PC-3 (cell line): ENCODE measurements at regions not wholly inside any gene's neighbourhood (a gene's known extent, or its start where the extent isn't known, plus 50 kb on each side); places are given as distances from the start of the nearest gene placed in this dataset.

ENCODE experiments used
- ATAC-seq: fragments of 200-7000 bp; cut with Tn5 transposase; 2 replicates; pipeline ENCODE4 v1.9.1; 2020; ENCODE audit warnings: mild to moderate bottlenecking, moderate library complexity
- BruUV-seq: library from RNA; stranded (reverse); fragments of 400-500 nt; replicated peaks from 2 replicates; lab custom pipeline; 2021; lab: Mats Ljungman, UMichigan
- CTCF ChIA-PET: fragments of 300-600 bp; sonication (Branson Sonifier 250); formaldehyde crosslinking; loops from one replicate; lab custom pipeline; 2022; ENCODE audit warnings: antibody characterized with exemption; lab: Charles Lee
- POLR2A ChIA-PET: fragments of 300-600 bp; sonication (Branson Sonifier 250); formaldehyde crosslinking; loops from one replicate; lab custom pipeline; 2022; ENCODE audit warnings: antibody characterized with exemption; ENCODE audit not compliant: unreplicated experiment; lab: Charles Lee
- DNase-seq: peaks from one replicate; pipeline ENCODE4 v3.0.0-alpha.2; 2015
- H2AFZ ChIP-seq: fragments of 300-600 bp; sonication (generic); 2 replicates; pipeline ENCODE4 v1.6.0; 2016; ENCODE audit warnings: antibody characterized with exemption, low read length
- H3F3A ChIP-seq: fragments of 300-600 bp; sonication (generic); one replicate; pipeline ENCODE4 v1.6.0; 2017; ENCODE audit warnings: antibody characterized with exemption, low read length, control low read depth, mild to moderate bottlenecking; ENCODE audit not compliant: unreplicated experiment
- H3K27ac ChIP-seq: fragments of 300-600 bp; sonication (generic); 2 replicates; pipeline ENCODE4 v1.5.1; 2016; ENCODE audit warnings: mild to moderate bottlenecking, low read length
- H3K27me3 ChIP-seq: fragments of 300-600 bp; sonication (generic); 2 replicates; pipeline ENCODE4 v1.6.1; 2016; ENCODE audit warnings: low read length, mixed read lengths
- H3K36me3 ChIP-seq: fragments of 300-600 bp; sonication (generic); 2 replicates; pipeline ENCODE4 v1.6.1; 2016; ENCODE audit warnings: low read depth, mixed run types, low read length, mixed read lengths
- H3K4me1 ChIP-seq: fragments of 300-600 bp; sonication (generic); 2 replicates; pipeline ENCODE4 v1.5.1; 2016; ENCODE audit warnings: low read length; ENCODE audit not compliant: insufficient read depth
- H3K4me2 ChIP-seq: fragments of 300-600 bp; sonication (generic); 2 replicates; pipeline ENCODE4 v1.6.0; 2016; ENCODE audit warnings: low read length
- H3K4me3 ChIP-seq: fragments of 300-600 bp; sonication (generic); 2 replicates; pipeline ENCODE4 v1.5.1; 2016; ENCODE audit warnings: mild to moderate bottlenecking, low read length, mixed read lengths
- H3K79me2 ChIP-seq: fragments of 300-600 bp; sonication (generic); 2 replicates; pipeline ENCODE4 v1.6.1; 2017; ENCODE audit warnings: low read length, mixed read lengths
- H3K9ac ChIP-seq: fragments of 300-600 bp; sonication (generic); 2 replicates; pipeline ENCODE4 v1.6.0; 2016; ENCODE audit warnings: mild to moderate bottlenecking, low read length
- H3K9me2 ChIP-seq: fragments of 300-600 bp; sonication (generic); replicated peaks from 2 replicates; pipeline ENCODE4 v1.6.1; 2016; ENCODE audit warnings: mixed run types, low read length, mixed read lengths
- H3K9me3 ChIP-seq: fragments of 300-600 bp; sonication (generic); 2 replicates; pipeline ENCODE4 v1.6.1; 2016; ENCODE audit warnings: low read length, mixed read lengths
- H4K20me1 ChIP-seq: fragments of 300-600 bp; sonication (generic); 2 replicates; pipeline ENCODE4 v1.6.1; 2016; ENCODE audit warnings: low read length, mixed read lengths
- EZH2 ChIP-seq: fragments of 300-600 bp; sonication (generic); IDR thresholded peaks from one replicate; pipeline ENCODE4 v1.6.1; 2017; ENCODE audit warnings: antibody characterized with exemption, mild to moderate bottlenecking, low read length; ENCODE audit not compliant: unreplicated experiment
- EZH2phosphoT487 ChIP-seq: fragments of 300-600 bp; sonication (generic); IDR thresholded peaks from 2 replicates; pipeline ENCODE4 v1.6.1; 2018; ENCODE audit warnings: mild to moderate bottlenecking, antibody characterized with exemption, low read length, borderline replicate concordance
- intact Hi-C: fragments of 100-400 bp; cut with micrococcal nuclease; formaldehyde crosslinking; loops from 2 replicates; pipeline ENCODE4 v1.9.0; 2023
- TF ChIP-seq, protein P1 (sequence below): fragments of 300-600 bp; sonication (generic); conservative IDR thresholded peaks from 2 replicates; pipeline ENCODE4 v1.5.1; 2017; ENCODE audit warnings: antibody characterized with exemption, low read depth, mild to moderate bottlenecking, low read length

DNA sequence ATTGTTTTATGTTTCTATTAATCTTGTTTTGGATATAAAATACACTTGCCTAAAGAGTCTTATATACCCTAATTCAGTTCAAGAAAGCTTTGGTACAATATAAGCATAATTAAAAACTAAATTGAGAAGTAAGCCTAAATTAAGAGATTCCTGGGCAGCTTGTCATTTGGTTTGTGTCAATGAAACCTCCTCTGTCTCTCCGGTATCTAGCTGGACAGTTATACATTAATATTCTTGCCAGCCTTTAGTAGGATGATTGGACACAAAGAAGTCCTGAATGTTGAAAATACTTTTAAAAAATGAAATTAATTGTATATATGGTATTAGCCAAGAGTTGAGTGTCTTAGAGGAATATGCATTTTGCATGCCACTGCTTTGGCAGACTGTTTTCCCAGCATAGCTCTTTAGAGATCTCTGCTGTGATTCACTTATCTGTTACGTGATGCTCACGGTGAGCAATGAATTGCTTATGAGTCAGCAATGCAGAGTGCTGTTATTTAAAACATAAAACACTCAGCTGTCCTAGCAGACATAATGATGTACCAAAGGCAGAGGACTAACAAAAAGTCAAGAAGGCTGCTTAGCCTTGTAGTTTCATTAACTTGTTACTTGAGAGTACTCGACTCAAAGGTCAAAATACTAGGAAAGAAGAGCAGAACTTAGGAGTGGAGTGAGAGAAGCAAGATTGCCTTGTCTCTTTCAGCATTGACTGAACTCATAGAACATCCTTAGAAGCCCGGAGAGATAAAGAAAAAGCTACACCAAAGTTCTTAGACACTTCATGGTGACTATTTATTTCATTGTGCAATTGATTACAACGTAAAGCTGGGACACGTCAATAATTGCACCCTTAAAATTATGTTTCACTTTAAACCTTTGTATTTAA is 1296.1 kb upstream of the PCDH7 start:
- no TSS peak for BruUV-seq
- DNase-seq (peak; percentile 72), ATAC-seq (peak; percentile 98)
- peaks cover 8% of the 10 kb centered on the region; the same call in 1 of the 2 replicates for H3K4me1 ChIP-seq
- H4K20me1 ChIP-seq = no peaks in the 10 kb centered on the region
- H3K27me3 ChIP-seq = no peaks in the 10 kb centered on the region
- TF ChIP-seq EZH2phosphoT487 (no peak), EZH2 (no peak)
- TF ChIP-seq, protein P1, sequence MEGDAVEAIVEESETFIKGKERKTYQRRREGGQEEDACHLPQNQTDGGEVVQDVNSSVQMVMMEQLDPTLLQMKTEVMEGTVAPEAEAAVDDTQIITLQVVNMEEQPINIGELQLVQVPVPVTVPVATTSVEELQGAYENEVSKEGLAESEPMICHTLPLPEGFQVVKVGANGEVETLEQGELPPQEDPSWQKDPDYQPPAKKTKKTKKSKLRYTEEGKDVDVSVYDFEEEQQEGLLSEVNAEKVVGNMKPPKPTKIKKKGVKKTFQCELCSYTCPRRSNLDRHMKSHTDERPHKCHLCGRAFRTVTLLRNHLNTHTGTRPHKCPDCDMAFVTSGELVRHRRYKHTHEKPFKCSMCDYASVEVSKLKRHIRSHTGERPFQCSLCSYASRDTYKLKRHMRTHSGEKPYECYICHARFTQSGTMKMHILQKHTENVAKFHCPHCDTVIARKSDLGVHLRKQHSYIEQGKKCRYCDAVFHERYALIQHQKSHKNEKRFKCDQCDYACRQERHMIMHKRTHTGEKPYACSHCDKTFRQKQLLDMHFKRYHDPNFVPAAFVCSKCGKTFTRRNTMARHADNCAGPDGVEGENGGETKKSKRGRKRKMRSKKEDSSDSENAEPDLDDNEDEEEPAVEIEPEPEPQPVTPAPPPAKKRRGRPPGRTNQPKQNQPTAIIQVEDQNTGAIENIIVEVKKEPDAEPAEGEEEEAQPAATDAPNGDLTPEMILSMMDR = no peak
- H3K9ac ChIP-seq = no peak overlapping the region
- H3K9me3 ChIP-seq = no peaks in the 10 kb centered on the region
- no peak overlapping the region for H2AFZ ChIP-seq
- no peaks in the 10 kb centered on the region for H3K36me3 ChIP-seq
- no peaks in the 10 kb centered on the region for H3F3A ChIP-seq
- H3K4me3 ChIP-seq = no peak overlapping the region
- CTCF ChIA-PET = no interaction called here
- POLR2A ChIA-PET = no interaction called here
- no peaks in the 10 kb centered on the region for H3K9me2 ChIP-seq
- H3K27ac ChIP-seq = 0 out of 2 replicates have a peak overlapping the region, but pooled peaks have one; percentile 23
- no peaks in the 10 kb centered on the region for H3K79me2 ChIP-seq
- 0 out of 2 replicates have a peak overlapping the region, but pooled peaks have one; percentile 0 for H3K4me2 ChIP-seq
- intact Hi-C loops = no loop called here

DNA sequence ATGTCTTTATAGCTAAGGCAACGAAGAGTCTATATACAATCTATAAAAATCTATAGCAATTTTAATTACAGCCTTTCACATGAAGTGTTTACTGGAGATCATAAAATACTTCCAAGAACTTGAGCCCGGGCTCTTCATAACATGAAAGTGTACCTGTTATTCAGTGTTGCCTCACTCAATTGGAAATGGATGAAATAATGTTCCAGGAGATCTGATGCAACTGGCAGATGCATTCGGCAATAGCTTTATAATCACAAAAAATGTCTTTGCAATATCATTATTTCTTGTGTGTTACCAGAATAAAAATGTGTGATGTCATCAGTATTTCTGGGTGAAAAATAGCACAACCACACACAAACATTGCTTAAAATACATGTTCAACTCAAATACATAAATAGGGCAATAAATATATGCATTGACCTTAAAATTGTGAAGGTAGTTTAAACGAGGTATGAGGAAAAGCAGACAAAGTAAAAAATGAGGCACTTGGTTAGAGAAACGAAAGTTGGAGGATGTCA is 1266.8 kb upstream of the PCDH7 start:
- Histone ChIP-seq H2AFZ (no peak overlapping the region), H3K27ac (no peak overlapping the region), H3K79me2 (no peaks in the 10 kb centered on the region), H3K9me3 (no peaks in the 10 kb centered on the region), H3K4me2 (no peak overlapping the region), H3K9me2 (no peaks in the 10 kb centered on the region), H3K36me3 (no peaks in the 10 kb centered on the region), H3K27me3 (no peaks in the 10 kb centered on the region), H3K9ac (no peak overlapping the region), H3K4me3 (no peak overlapping the region), H3K4me1 (no peaks in the 10 kb centered on the region), H4K20me1 (no peaks in the 10 kb centered on the region), H3F3A (no peaks in the 10 kb centered on the region)
- ChIA-PET POLR2A (no interaction called here), CTCF (interaction anchor here (0.7 kb wide), 1 partner anchor 134 kb away, joined by 4 read pairs; no protein-coding TSS in a partner anchor)
- intact Hi-C loops = no loop called here
- DNase-seq (no peak), ATAC-seq (no peak)
- BruUV-seq = no TSS peak
- TF ChIP-seq, protein P1 = no peak
- TF ChIP-seq EZH2 = no peak
- TF ChIP-seq EZH2phosphoT487 = no peak

DNA sequence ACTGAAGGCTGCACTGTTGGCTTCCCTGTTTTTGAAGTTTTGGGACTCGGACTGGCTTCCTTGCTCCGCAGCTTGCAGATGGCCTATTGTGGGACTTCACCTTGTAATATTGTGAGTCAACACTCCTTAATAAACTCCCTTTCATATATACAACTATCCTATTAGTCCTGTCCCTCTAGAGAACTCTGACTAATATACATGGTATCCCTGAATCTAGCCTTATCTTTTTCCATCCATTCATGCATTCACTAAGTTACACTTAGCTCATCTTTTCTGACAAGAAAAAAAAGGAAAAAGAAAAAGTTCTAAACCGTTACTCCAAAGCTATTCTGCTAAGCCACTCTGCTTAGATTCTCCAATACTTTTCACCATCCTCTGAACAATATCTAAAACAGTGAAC is 1260.2 kb upstream of the PCDH7 start:
- H3K4me1 ChIP-seq = no peaks in the 10 kb centered on the region
- H3K4me2 ChIP-seq = no peak overlapping the region
- POLR2A ChIA-PET = no interaction called here
- H3F3A ChIP-seq = no peaks in the 10 kb centered on the region
- no TSS peak for BruUV-seq
- no peak overlapping the region for H2AFZ ChIP-seq
- intact Hi-C loops = no loop called here
- H3K27ac ChIP-seq = no peak overlapping the region
- no peaks in the 10 kb centered on the region for H3K79me2 ChIP-seq
- H3K9me2 ChIP-seq = no peaks in the 10 kb centered on the region
- H4K20me1 ChIP-seq = no peaks in the 10 kb centered on the region
- no peaks in the 10 kb centered on the region for H3K9me3 ChIP-seq
- H3K4me3 ChIP-seq = no peak overlapping the region
- DNase-seq (no peak), ATAC-seq (no peak)
- CTCF ChIA-PET = no interaction called here
- no peaks in the 10 kb centered on the region for H3K36me3 ChIP-seq
- no peak overlapping the region for H3K9ac ChIP-seq
- no peaks in the 10 kb centered on the region for H3K27me3 ChIP-seq
- TF ChIP-seq EZH2 (no peak), EZH2phosphoT487 (no peak)
- TF ChIP-seq, protein P1 = no peak
